T-cell (primary cell): ENCODE measurements at regions not wholly inside any gene's neighbourhood (a gene's known extent, or its start where the extent isn't known, plus 50 kb on each side); places are given as distances from the start of the nearest gene placed in this dataset.

ENCODE experiments used
- ATAC-seq, 4 experiments: fragments of 200-7000 bp in 3 of 4; fragments of 150-1000 bp in 1 of 4; cut with Tn5 transposase; replicated peaks in 1 of 4; 1 replicate in 3 of 4; 2 replicates in 1 of 4; pipeline ENCODE4 v1.10.0; 2021; ENCODE audit warnings: moderate library complexity in 3 of 4, mild to moderate bottlenecking in 2 of 4, moderate number of reproducible peaks in 1 of 4
- CTCF ChIA-PET, 2 donors: fragments of 300-600 bp; sonication (Branson Sonifier 250); formaldehyde crosslinking; loops; one replicate each; lab custom pipeline; 2022; ENCODE audit warnings: antibody characterized with exemption in 2 of 2; lab: Charles Lee
- POLR2A ChIA-PET, 2 donors: fragments of 300-600 bp; sonication (Branson Sonifier 250); formaldehyde crosslinking; loops; one replicate each; lab custom pipeline; 2022; ENCODE audit warnings: antibody characterized with exemption in 2 of 2; lab: Charles Lee
- DNase-seq, 35 experiments: peaks; one replicate each; pipeline versions ENCODE4 v3.0.0 to v3.0.0-alpha.2; 2013 to 2023
- H3K27ac ChIP-seq: one replicate; pipeline ENCODE4 v1.5.1; 2013; ENCODE audit warnings: low read length
- H3K27me3 ChIP-seq, 2 experiments: replicated peaks in 1 of 2; 1 replicate in 1 of 2; 2 replicates in 1 of 2; pipeline versions ENCODE4 v1.6.1 to v1.7.0; 2013; ENCODE audit warnings: low read length in 1 of 2, mixed read lengths in 1 of 2; ENCODE audit not compliant: control insufficient read depth in 2 of 2, insufficient read depth in 2 of 2; ENCODE audit errors: extremely low read depth in 1 of 2
- H3K36me3 ChIP-seq, 2 donors: 1 replicate in 1 of 2; 2 replicates in 1 of 2; pipeline versions ENCODE4 v1.6.1 to v1.7.0; 2013; ENCODE audit warnings: low read length in 1 of 2; ENCODE audit not compliant: control insufficient read depth in 2 of 2, insufficient read depth in 1 of 2; ENCODE audit errors: extremely low read depth in 1 of 2
- H3K4me1 ChIP-seq, 2 experiments: 1 replicate in 1 of 2; 2 replicates in 1 of 2; pipeline versions ENCODE4 v1.6.1 to v1.7.0; 2013; ENCODE audit warnings: low read length in 2 of 2, mixed read lengths in 1 of 2; ENCODE audit not compliant: insufficient read depth in 2 of 2, control insufficient read depth in 1 of 2; ENCODE audit errors: extremely low read depth in 1 of 2
- H3K4me3 ChIP-seq, 2 donors: 1 replicate in 1 of 2; 2 replicates in 1 of 2; pipeline versions ENCODE4 v1.5.1 to v1.7.0; 2013; ENCODE audit warnings: mild to moderate bottlenecking in 2 of 2, low read length in 1 of 2, moderate library complexity in 1 of 2; ENCODE audit not compliant: control insufficient read depth in 1 of 2; ENCODE audit errors: extremely low read depth in 1 of 2
- H3K9me3 ChIP-seq: 2 replicates; pipeline ENCODE4 v1.7.0; 2013
- H3K27ac Mint-ChIP-seq, 2 donors: one replicate each; pipeline ENCODE4 v1.8.0; 2020 to 2021; ENCODE audit warnings: mild to moderate bottlenecking in 2 of 2, mixed read lengths in 2 of 2
- H3K27me3 Mint-ChIP-seq, 2 donors: one replicate each; pipeline ENCODE4 v1.8.0; 2021 to 2022; ENCODE audit warnings: mixed read lengths in 2 of 2
- H3K36me3 Mint-ChIP-seq: one replicate; pipeline ENCODE4 v1.8.0; 2021; ENCODE audit warnings: mixed read lengths
- H3K4me1 Mint-ChIP-seq, 3 donors: one replicate each; pipeline ENCODE4 v1.8.0; 2020 to 2022; ENCODE audit warnings: mixed read lengths in 3 of 3, mild to moderate bottlenecking in 1 of 3
- H3K4me3 Mint-ChIP-seq, 3 donors: one replicate each; pipeline ENCODE4 v1.8.0; 2020 to 2022; ENCODE audit warnings: mild to moderate bottlenecking in 3 of 3, mixed read lengths in 3 of 3, moderate library complexity in 3 of 3
- H3K9me3 Mint-ChIP-seq, 3 donors: one replicate each; pipeline ENCODE4 v1.8.0; 2020 to 2022; ENCODE audit warnings: mixed read lengths in 3 of 3
- WGBS: methylation state at CpG from one replicate; pipeline ENCODE4 v1.1.5; 2013; ENCODE audit warnings: missing lambda C conversion rate; ENCODE audit not compliant: insufficient coverage; 5-methylcytosine and 5-hydroxymethylcytosine counted together

DNA sequence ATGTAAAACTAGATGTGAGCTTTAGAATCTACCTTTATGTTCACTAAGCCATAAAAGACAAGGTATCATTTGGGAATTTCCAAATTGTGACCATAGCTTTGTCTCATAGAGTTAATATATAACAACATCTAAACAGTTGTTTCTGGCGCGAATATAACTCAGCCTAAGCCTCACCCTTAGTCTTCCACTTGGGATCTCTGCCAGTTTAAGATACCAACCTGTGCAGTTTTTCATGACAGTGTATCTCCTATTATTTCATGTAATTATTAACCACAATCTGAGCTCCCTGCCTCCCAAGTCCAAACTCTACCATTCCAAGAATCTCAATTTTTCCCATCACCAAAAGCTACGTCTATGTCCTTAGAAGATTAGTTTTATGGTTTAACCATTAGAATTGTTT lies 572.5 kb upstream of the ISX start:
- POLR2A ChIA-PET = no interaction called here
- CTCF ChIA-PET = no interaction called here
- Mint-ChIP-seq H3K27ac (no peak overlapping the region), H3K27me3 (peaks cover 0 to 4% of the 10 kb centered on the region in 2 donors), H3K9me3 (peaks cover 6 to 32% (median 11%) of the 10 kb centered on the region in 3 donors), H3K36me3 (no peaks in the 10 kb centered on the region), H3K4me1 (no peaks in the 10 kb centered on the region), H3K4me3 (no peak overlapping the region)
- Histone ChIP-seq H3K4me1 (no peaks in the 10 kb centered on the region), H3K27ac (no peak overlapping the region), H3K36me3 (no peaks in the 10 kb centered on the region), H3K9me3 (no peaks in the 10 kb centered on the region), H3K4me3 (no peak overlapping the region), H3K27me3 (no peaks in the 10 kb centered on the region)
- WGBS = 80% methylated on average over 1 of the region's 3 CpGs
- DNase-seq (no peak), ATAC-seq (no peak)

DNA sequence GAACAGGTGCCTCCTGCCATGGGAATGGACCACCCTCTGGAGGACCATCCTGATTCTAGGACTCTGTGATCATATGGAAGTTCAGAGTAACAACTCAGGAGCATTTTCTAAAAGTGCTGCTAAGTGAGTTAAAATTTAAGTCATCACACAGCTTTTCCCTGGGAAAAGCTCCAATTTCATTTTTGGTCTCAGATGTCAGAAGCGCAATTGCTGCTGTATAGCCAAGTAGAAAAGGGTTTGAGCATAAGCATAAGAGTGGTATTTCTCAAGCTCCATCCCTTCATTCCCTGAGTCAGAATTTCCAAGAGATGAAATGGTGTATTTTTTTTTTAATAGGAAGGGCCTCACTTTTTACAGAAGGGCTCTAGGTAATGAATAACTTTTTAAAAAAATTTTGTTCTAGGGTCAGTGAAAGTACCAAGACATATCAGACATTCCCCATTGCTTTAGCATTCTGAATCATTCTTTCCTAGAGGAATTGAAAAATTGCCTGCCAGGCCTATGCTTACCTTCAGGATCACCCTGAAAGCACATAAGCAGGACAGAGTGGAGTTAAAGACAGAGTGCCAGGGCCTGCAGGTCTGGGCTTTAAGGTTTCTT lies 564.5 kb upstream of the ISX start:
- no peak overlapping the region for H3K27ac Mint-ChIP-seq
- H3K27me3 Mint-ChIP-seq = peaks cover 0 to 4% of the 10 kb centered on the region in 2 donors
- ChIA-PET POLR2A (interaction anchor here in 1 of 2 donors (1.1 kb wide), 1 partner anchor 30 kb away, joined by 3 read pairs; no protein-coding TSS in a partner anchor), CTCF (no interaction called here)
- Histone ChIP-seq H3K27ac (no peak overlapping the region), H3K4me1 (no peaks in the 10 kb centered on the region), H3K36me3 (no peaks in the 10 kb centered on the region), H3K27me3 (peaks cover 0 to 4% of the 10 kb centered on the region in 2 experiments), H3K4me3 (no peak overlapping the region), H3K9me3 (no peaks in the 10 kb centered on the region)
- no peaks in the 10 kb centered on the region for H3K36me3 Mint-ChIP-seq
- no peak overlapping the region for H3K4me3 Mint-ChIP-seq
- peaks cover 4 to 17% (median 8%) of the 10 kb centered on the region in 3 donors for H3K9me3 Mint-ChIP-seq
- no peak for DNase-seq
- H3K4me1 Mint-ChIP-seq = no peaks in the 10 kb centered on the region
- ATAC-seq = no peak
- no CpG with 5 or more reads among the region's 1 CpG for WGBS

GRCh38 chr22:34502821-34503220 lies 563.1 kb upstream of the ISX start:
- Histone ChIP-seq H3K36me3 (no peaks in the 10 kb centered on the region), H3K9me3 (no peaks in the 10 kb centered on the region), H3K27ac (no peak overlapping the region), H3K4me1 (no peaks in the 10 kb centered on the region), H3K4me3 (no peak overlapping the region), H3K27me3 (peaks cover 0 to 4% of the 10 kb centered on the region in 2 experiments)
- no peaks in the 10 kb centered on the region for H3K36me3 Mint-ChIP-seq
- H3K4me3 Mint-ChIP-seq = no peak overlapping the region
- CTCF ChIA-PET = no interaction called here
- POLR2A ChIA-PET = no interaction called here
- no peak overlapping the region for H3K27ac Mint-ChIP-seq
- 60% methylated on average over 5 of the region's 5 CpGs for WGBS
- no peaks in the 10 kb centered on the region for H3K27me3 Mint-ChIP-seq
- H3K9me3 Mint-ChIP-seq = peaks cover 0 to 16% (median 8%) of the 10 kb centered on the region in 3 donors
- no peak for DNase-seq
- no peak for ATAC-seq
- H3K4me1 Mint-ChIP-seq = no peaks in the 10 kb centered on the region

- DNase-seq (no peak), ATAC-seq (no peak)
- Mint-ChIP-seq H3K4me1 (no peaks in the 10 kb centered on the region), H3K36me3 (no peaks in the 10 kb centered on the region), H3K4me3 (no peak overlapping the region), H3K27ac (no peak overlapping the region), H3K9me3 (peaks cover 3 to 19% (median 3%) of the 10 kb centered on the region in 3 donors), H3K27me3 (peaks cover 0 to 3% of the 10 kb centered on the region in 2 donors)
- Histone ChIP-seq H3K27me3 (peaks cover 0 to 4% of the 10 kb centered on the region in 2 experiments), H3K4me3 (no peak overlapping the region), H3K36me3 (no peaks in the 10 kb centered on the region), H3K4me1 (no peaks in the 10 kb centered on the region), H3K27ac (no peak overlapping the region), H3K9me3 (no peaks in the 10 kb centered on the region)
- POLR2A ChIA-PET = no interaction called here
- CTCF ChIA-PET = no interaction called here
- WGBS = 37% methylated on average over 2 of the region's 6 CpGs
Observed at GRCh38 chr22:34508797-34509196, 557.2 kb upstream of the ISX start.

DNA sequence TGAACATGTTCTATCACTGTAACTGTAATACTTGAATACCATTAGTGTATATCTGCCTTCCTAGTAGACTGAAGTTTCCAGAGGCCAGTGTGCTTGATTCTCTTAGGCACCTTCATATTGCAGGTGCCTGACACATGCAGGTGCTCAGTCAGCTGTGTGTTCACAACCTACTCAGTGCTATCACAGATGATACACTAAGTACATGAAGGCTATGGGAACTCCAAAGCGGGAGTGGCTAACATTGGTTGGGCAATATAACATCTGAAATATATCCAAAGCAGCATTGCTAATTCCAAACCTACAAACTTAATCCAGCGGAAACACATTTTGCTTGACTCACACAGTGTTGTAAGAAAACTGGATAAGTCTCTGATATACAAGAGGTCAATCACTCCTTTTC lies 539.3 kb upstream of the ISX start:
- H3K27me3 Mint-ChIP-seq = no peaks in the 10 kb centered on the region
- no peaks in the 10 kb centered on the region for H3K36me3 ChIP-seq
- ChIA-PET POLR2A (no interaction called here), CTCF (no interaction called here)
- H3K4me1 ChIP-seq = no peaks in the 10 kb centered on the region
- WGBS = no CpG with 5 or more reads among the region's 2 CpGs
- H3K4me1 Mint-ChIP-seq = no peaks in the 10 kb centered on the region
- no peak overlapping the region for H3K27ac ChIP-seq
- H3K9me3 Mint-ChIP-seq = peaks cover 0 to 5% (median 4%) of the 10 kb centered on the region in 3 donors
- DNase-seq (no peak), ATAC-seq (no peak)
- no peaks in the 10 kb centered on the region for H3K27me3 ChIP-seq
- H3K36me3 Mint-ChIP-seq = no peaks in the 10 kb centered on the region
- H3K4me3 Mint-ChIP-seq = no peak overlapping the region
- no peak overlapping the region for H3K4me3 ChIP-seq
- H3K9me3 ChIP-seq = no peaks in the 10 kb centered on the region
- no peak overlapping the region for H3K27ac Mint-ChIP-seq

DNA sequence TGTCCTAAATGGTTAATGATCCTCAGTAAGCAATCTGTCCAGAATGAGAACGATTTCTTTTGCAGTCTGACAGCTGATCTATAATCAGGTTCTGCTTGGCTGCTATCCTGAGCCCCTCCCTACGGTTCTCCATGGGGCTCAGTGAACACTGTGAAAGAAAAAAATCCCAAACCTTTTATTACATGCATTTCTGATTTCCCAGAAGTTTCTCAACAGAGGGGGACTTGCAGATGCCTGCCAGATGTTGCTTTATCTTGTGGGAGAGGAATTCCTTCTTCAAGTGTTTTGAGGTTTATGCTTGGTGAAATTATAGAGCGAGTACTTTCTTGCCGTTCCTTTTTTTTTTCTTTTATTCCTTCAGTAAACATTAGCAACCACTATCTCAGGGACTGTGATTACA lies 531.9 kb upstream of the ISX start:
- Mint-ChIP-seq H3K4me1 (no peaks in the 10 kb centered on the region), H3K9me3 (peaks cover 0 to 20% (median 5%) of the 10 kb centered on the region in 3 donors), H3K27ac (no peak overlapping the region), H3K4me3 (no peak overlapping the region), H3K27me3 (no peaks in the 10 kb centered on the region), H3K36me3 (no peaks in the 10 kb centered on the region)
- ChIA-PET CTCF (no interaction called here), POLR2A (no interaction called here)
- H3K36me3 ChIP-seq = no peaks in the 10 kb centered on the region
- DNase-seq (no peak), ATAC-seq (no peak)
- no peaks in the 10 kb centered on the region for H3K27me3 ChIP-seq
- no peaks in the 10 kb centered on the region for H3K9me3 ChIP-seq
- no peak overlapping the region for H3K4me3 ChIP-seq
- WGBS = 80% methylated on average over 1 of the region's 4 CpGs
- H3K4me1 ChIP-seq = no peaks in the 10 kb centered on the region
- H3K27ac ChIP-seq = no peak overlapping the region

DNA sequence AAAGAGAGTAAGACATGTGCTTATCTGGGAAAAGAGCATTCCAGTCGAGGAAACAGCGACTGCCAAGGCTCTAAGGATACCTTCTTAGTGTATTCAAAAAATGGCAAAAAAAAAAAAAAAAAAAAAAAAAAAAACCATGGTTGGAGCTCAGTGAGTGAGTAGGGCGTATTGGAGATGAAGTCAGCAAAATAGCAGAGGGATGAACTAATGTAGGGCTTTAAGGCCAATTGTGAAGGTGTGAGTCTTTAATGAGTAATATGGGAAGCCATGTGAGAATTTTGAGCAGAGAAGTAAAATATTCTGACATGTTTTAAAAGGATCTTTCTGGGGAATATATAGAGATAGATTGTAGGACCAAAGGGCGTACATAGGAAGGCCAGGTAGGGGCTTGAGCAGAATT lies 498.6 kb upstream of the ISX start:
- Histone ChIP-seq H3K36me3 (no peaks in the 10 kb centered on the region), H3K9me3 (no peaks in the 10 kb centered on the region), H3K4me3 (no peak overlapping the region), H3K27me3 (peaks cover 0 to 3% of the 10 kb centered on the region in 2 experiments), H3K27ac (no peak overlapping the region), H3K4me1 (no peaks in the 10 kb centered on the region)
- H3K4me3 Mint-ChIP-seq = no peak overlapping the region
- no peak for DNase-seq
- no peak for ATAC-seq
- peaks cover 0 to 18% (median 2%) of the 10 kb centered on the region in 3 donors for H3K9me3 Mint-ChIP-seq
- 68% methylated on average over 2 of the region's 4 CpGs for WGBS
- ChIA-PET POLR2A (no interaction called here), CTCF (no interaction called here)
- H3K27ac Mint-ChIP-seq = no peak overlapping the region
- no peaks in the 10 kb centered on the region for H3K4me1 Mint-ChIP-seq
- peaks cover 0 to 1% of the 10 kb centered on the region in 2 donors for H3K27me3 Mint-ChIP-seq
- H3K36me3 Mint-ChIP-seq = no peaks in the 10 kb centered on the region
